OCI-LY7 (cell line): ENCODE measurements at regions not wholly inside any gene's neighbourhood (a gene's known extent, or its start where the extent isn't known, plus 50 kb on each side); places are given as distances from the start of the nearest gene placed in this dataset. TPM values are rescaled to one million over a fixed set of nuclear protein-coding genes. Genes with fewer than 3 reads are reported as not detected.

ENCODE experiments used
- BruUV-seq: library from RNA; stranded (reverse); fragments of 400-500 nt; replicated peaks from 2 replicates; lab custom pipeline; 2021; lab: Mats Ljungman, UMichigan
- CTCF ChIA-PET: fragments of 300-600 bp; sonication (Branson Sonifier 250); formaldehyde crosslinking; loops from one replicate; lab custom pipeline; 2022; ENCODE audit warnings: antibody characterized with exemption; ENCODE audit not compliant: unreplicated experiment; lab: Charles Lee
- POLR2A ChIA-PET: fragments of 300-600 bp; sonication (Branson Sonifier 250); formaldehyde crosslinking; loops from one replicate; lab custom pipeline; 2022; ENCODE audit warnings: antibody characterized with exemption; lab: Charles Lee
- DNase-seq: peaks from one replicate; pipeline ENCODE4 v3.0.0-alpha.2; 2015; ENCODE audit warnings: low spot score
- H2AFZ ChIP-seq: fragments of 200-600 bp; sonication (generic), shearing (Covaris generic); 2 replicates; pipeline ENCODE4 v1.6.1; 2014; ENCODE audit warnings: mild to moderate bottlenecking, antibody characterized with exemption, low read length, moderate library complexity
- H3K27ac ChIP-seq: fragments of 200-600 bp; sonication (generic); 2 replicates; pipeline ENCODE4 v1.5.1; 2014; ENCODE audit warnings: mixed run types, low read depth, mild to moderate bottlenecking, moderate library complexity, low read length, inconsistent platforms; ENCODE audit not compliant: poor library complexity, severe bottlenecking
- H3K36me3 ChIP-seq: fragments of 200-600 bp; sonication (generic); 2 replicates; pipeline ENCODE4 v1.6.1; 2014; ENCODE audit warnings: mild to moderate bottlenecking, antibody characterized with exemption, low read length, moderate library complexity, mixed read lengths; ENCODE audit not compliant: insufficient read depth
- H3K4me1 ChIP-seq: fragments of 200-600 bp; sonication (generic); 2 replicates; pipeline ENCODE4 v1.5.1; 2014; ENCODE audit warnings: mild to moderate bottlenecking, low read length; ENCODE audit not compliant: insufficient read depth, poor library complexity, severe bottlenecking
- H3K4me2 ChIP-seq: fragments of 200-600 bp; sonication (generic); 2 replicates; pipeline ENCODE4 v1.6.1; 2014; ENCODE audit warnings: mild to moderate bottlenecking, low read length
- H3K4me3 ChIP-seq: fragments of 200-600 bp; sonication (generic); 2 replicates; pipeline ENCODE4 v1.5.1; 2014; ENCODE audit warnings: mild to moderate bottlenecking, low read depth, low read length; ENCODE audit not compliant: poor library complexity, severe bottlenecking
- H3K79me2 ChIP-seq: fragments of 200-600 bp; sonication (generic); 2 replicates; pipeline ENCODE4 v1.6.1; 2016; ENCODE audit warnings: low read depth, mild to moderate bottlenecking, low read length, moderate library complexity, mixed read lengths; ENCODE audit not compliant: insufficient read depth
- H3K9me2 ChIP-seq: fragments of 200-600 bp; sonication (generic); 2 replicates; pipeline ENCODE4 v1.6.1; 2016; ENCODE audit warnings: mild to moderate bottlenecking, low read length, mixed read lengths; ENCODE audit not compliant: insufficient read depth
- H3K9me3 ChIP-seq: fragments of 200-600 bp; sonication (generic); 2 replicates; pipeline ENCODE4 v1.6.1; 2014; ENCODE audit warnings: mild to moderate bottlenecking, mixed run types, low read length, mixed read lengths
- H4K20me1 ChIP-seq: fragments of 200-600 bp; sonication (generic); 2 replicates; pipeline ENCODE4 v1.6.1; 2014; ENCODE audit warnings: mild to moderate bottlenecking, antibody characterized with exemption, low read length, moderate library complexity, mixed read lengths; ENCODE audit not compliant: insufficient read depth
- CTCF ChIP-seq: fragments of 200-600 bp; sonication (generic); conservative IDR thresholded peaks from 2 replicates; pipeline ENCODE4 v1.5.1; 2014; ENCODE audit warnings: mild to moderate bottlenecking, antibody characterized with exemption, low read length, moderate library complexity, mixed read lengths
- EZH2phosphoT487 ChIP-seq: fragments of 200-600 bp; sonication (generic); IDR thresholded peaks from 2 replicates; pipeline ENCODE4 v1.6.1; 2018; ENCODE audit warnings: low read depth, borderline replicate concordance, mild to moderate bottlenecking, mixed run types, antibody characterized with exemption, low read length, moderate library complexity, mixed read lengths
- intact Hi-C: fragments of 100-400 bp; cut with micrococcal nuclease; formaldehyde crosslinking; loops from one replicate; pipeline ENCODE4 v1.10.0; 2022; ENCODE audit not compliant: unreplicated experiment
- small RNA-seq: library from RNA; depleted of rRNA; stranded (forward); fragments of <200 nt; gene quantifications from one replicate; pipeline ENCODE3, GENCODE V24; 2014

GRCh38 chr18:48459016-48459415 is 49.8 kb upstream of the ZBTB7C start:
- H3K36me3 ChIP-seq: no peaks in the 10 kb centered on the region
- H2AFZ ChIP-seq: no peak overlapping the region
- no peaks in the 10 kb centered on the region for H3K4me1 ChIP-seq
- H3K27ac ChIP-seq: no peak overlapping the region
- intact Hi-C loops: no loop called here
- POLR2A ChIA-PET: no interaction called here
- H3K9me3 ChIP-seq: no peaks in the 10 kb centered on the region
- no peaks in the 10 kb centered on the region for H3K9me2 ChIP-seq
- no peak for DNase-seq
- BruUV-seq: no TSS peak
- TF ChIP-seq CTCF: no peak
- no peak for TF ChIP-seq EZH2phosphoT487
- CTCF ChIA-PET: no interaction called here
- H3K4me3 ChIP-seq: no peak overlapping the region
- H3K79me2 ChIP-seq: no peaks in the 10 kb centered on the region
- no peaks in the 10 kb centered on the region for H4K20me1 ChIP-seq
- H3K4me2 ChIP-seq: no peak overlapping the region

Small RNA genes lying in the stretch of these regions (small RNA-seq; reads per million reads assigned to genes)
- not detected for gene AC024288.1
- gene RNA5SP456: 0.16 reads per million
